H1 (cell line): ENCODE measurements at regions not wholly inside any gene's neighbourhood (a gene's known extent, or its start where the extent isn't known, plus 50 kb on each side); places are given as distances from the start of the nearest gene placed in this dataset.

Source experiments
- CTCF ChIA-PET: fragments of 300-600 bp; sonication (Branson Sonifier 250); formaldehyde crosslinking; loops from one replicate; lab custom pipeline; 2021; ENCODE audit not compliant: partially characterized antibody; lab: Charles Lee
- POLR2A ChIA-PET: fragments of 300-600 bp; sonication (Branson Sonifier 250); formaldehyde crosslinking; loops from one replicate; lab custom pipeline; 2021; ENCODE audit warnings: inconsistent platforms; ENCODE audit not compliant: partially characterized antibody; lab: Charles Lee
- DNase-seq, 2 experiments: peaks; one replicate each; pipeline versions ENCODE4 v3.0.0 to v3.0.0-alpha.2; 2010 to 2022; ENCODE audit warnings: low spot score in 2 of 2, low read depth in 1 of 2, mixed read lengths in 1 of 2
- FAIRE-seq: peaks from 2 replicates; lab custom pipeline; 2011; peaks lifted over from hg19 to GRCh38; lab: Jason Lieb, UNC
- H2AFZ ChIP-seq: 2 replicates; pipeline ENCODE4 v1.8.1; 2012; ENCODE audit warnings: low read length, inconsistent platforms
- H2AK5ac ChIP-seq: 2 replicates; pipeline ENCODE4 v1.6.1; 2013; ENCODE audit warnings: low read depth, low read length
- H2BK120ac ChIP-seq: replicated peaks from 2 replicates; pipeline ENCODE3; 2013; ENCODE audit warnings: low read depth, low read length, inconsistent platforms
- H2BK12ac ChIP-seq: 2 replicates; pipeline ENCODE4 v1.6.1; 2013; ENCODE audit warnings: low read depth, low read length
- H2BK15ac ChIP-seq: 2 replicates; pipeline ENCODE4 v1.6.1; 2013; ENCODE audit warnings: low read length
- H2BK20ac ChIP-seq: 2 replicates; pipeline ENCODE4 v1.6.1; 2013; ENCODE audit warnings: low read length
- H2BK5ac ChIP-seq: 2 replicates; pipeline ENCODE4 v1.6.1; 2013; ENCODE audit warnings: low read depth, low read length
- H3K14ac ChIP-seq: 2 replicates; pipeline ENCODE4 v1.6.1; 2013; ENCODE audit warnings: inconsistent platforms; ENCODE audit not compliant: insufficient read length
- H3K18ac ChIP-seq: 2 replicates; pipeline ENCODE4 v1.6.1; 2013; ENCODE audit warnings: low read length; ENCODE audit errors: extremely low read depth
- H3K23ac ChIP-seq: 2 replicates; pipeline ENCODE4 v1.6.1; 2013; ENCODE audit warnings: inconsistent platforms; ENCODE audit not compliant: insufficient read length
- H3K23me2 ChIP-seq: 2 replicates; pipeline ENCODE4 v1.6.1; 2013; ENCODE audit warnings: low read depth, low read length
- H3K27ac ChIP-seq: 2 replicates; pipeline ENCODE4 v1.6.1; 2011; ENCODE audit warnings: low read depth, low read length, inconsistent platforms
- H3K27me3 ChIP-seq, 4 experiments: replicated peaks in 1 of 4; 1 replicate in 1 of 4; 2 replicates in 3 of 4; pipeline versions ENCODE4 v1.6.1 to v1.8.1; 2011 to 2013; ENCODE audit warnings: low read length in 3 of 4, mild to moderate bottlenecking in 3 of 4, inconsistent platforms in 2 of 4, mixed read lengths in 2 of 4, moderate library complexity in 1 of 4; ENCODE audit not compliant: control insufficient read depth in 3 of 4, insufficient read depth in 3 of 4; ENCODE audit errors: extremely low read depth in 1 of 4
- H3K36me3 ChIP-seq, 4 experiments: 2 replicates each; pipeline versions ENCODE4 v1.6.1 to v1.8.1; 2011 to 2013; ENCODE audit warnings: mild to moderate bottlenecking in 4 of 4, low read length in 3 of 4, moderate library complexity in 2 of 4, control low read depth in 1 of 4, inconsistent platforms in 1 of 4; ENCODE audit not compliant: insufficient read depth in 4 of 4, control insufficient read depth in 2 of 4
- H3K4ac ChIP-seq: replicated peaks from 2 replicates; pipeline ENCODE3; 2013; ENCODE audit warnings: low read length, low read depth, mixed read lengths, inconsistent platforms; ENCODE audit not compliant: insufficient read length
- H3K4me1 ChIP-seq, 4 experiments: replicated peaks in 1 of 4; 1 replicate in 1 of 4; 2 replicates in 3 of 4; pipeline versions ENCODE4 v1.6.1 to v1.8.1; 2011 to 2013; ENCODE audit warnings: low read length in 3 of 4, inconsistent platforms in 2 of 4, mixed read lengths in 1 of 4; ENCODE audit not compliant: insufficient read depth in 4 of 4, control insufficient read depth in 3 of 4
- H3K4me2 ChIP-seq, 2 experiments: 2 replicates each; pipeline versions ENCODE4 v1.6.1 to v1.8.1; 2011 to 2013; ENCODE audit warnings: low read depth in 2 of 2, low read length in 2 of 2, control low read depth in 1 of 2, inconsistent platforms in 1 of 2, mild to moderate bottlenecking in 1 of 2; ENCODE audit not compliant: insufficient read depth in 1 of 2
- H3K4me3 ChIP-seq, 4 experiments: fragments of 200-600, 300-600 bp in 1 of 4; sonication (generic), shearing (Covaris generic), sonication (Bioruptor Twin) in 1 of 4; 2 replicates each; pipeline versions ENCODE4 v1.5.1 to v1.8.1; 2011 to 2016; ENCODE audit warnings: low read length in 4 of 4, low read depth in 3 of 4, control low read depth in 2 of 4, inconsistent platforms in 2 of 4, mild to moderate bottlenecking in 2 of 4, mixed read lengths in 1 of 4, moderate library complexity in 1 of 4; ENCODE audit not compliant: insufficient read depth in 2 of 4; ENCODE audit errors: extremely low read depth in 1 of 4
- H3K56ac ChIP-seq: replicated peaks from 2 replicates; pipeline ENCODE3; 2013; ENCODE audit warnings: low read depth, mild to moderate bottlenecking, mixed read lengths, low read length, inconsistent platforms; ENCODE audit not compliant: insufficient read length
- H3K79me1 ChIP-seq: 2 replicates; pipeline ENCODE4 v1.6.1; 2013; ENCODE audit warnings: low read depth, low read length, control low read depth
- H3K79me2 ChIP-seq, 2 experiments: 2 replicates each; pipeline versions ENCODE4 v1.6.1 to v1.8.1; 2012 to 2013; ENCODE audit warnings: low read length in 2 of 2, mild to moderate bottlenecking in 2 of 2, inconsistent platforms in 1 of 2; ENCODE audit not compliant: insufficient read depth in 2 of 2, control insufficient read depth in 1 of 2
- H3K9ac ChIP-seq, 4 experiments: replicated peaks in 1 of 4; 1 replicate in 1 of 4; 2 replicates in 3 of 4; pipeline versions ENCODE4 v1.6.1 to v1.8.1; 2011 to 2013; ENCODE audit warnings: low read depth in 3 of 4, low read length in 3 of 4, control low read depth in 2 of 4, mild to moderate bottlenecking in 2 of 4, moderate library complexity in 2 of 4, inconsistent platforms in 1 of 4; ENCODE audit errors: extremely low read depth in 1 of 4
- H3K9me3 ChIP-seq, 2 experiments: 2 replicates each; pipeline versions ENCODE4 v1.6.1 to v1.8.1; 2012 to 2013; ENCODE audit warnings: mild to moderate bottlenecking in 2 of 2, moderate library complexity in 2 of 2, control low read depth in 1 of 2, inconsistent platforms in 1 of 2, low read depth in 1 of 2, low read length in 1 of 2, mixed read lengths in 1 of 2; ENCODE audit not compliant: insufficient read depth in 2 of 2
- H4K20me1 ChIP-seq, 2 experiments: replicated peaks in 1 of 2; 2 replicates each; pipeline versions ENCODE3 to v1.8.1; 2011 to 2013; ENCODE audit warnings: inconsistent platforms in 2 of 2, low read length in 2 of 2, mild to moderate bottlenecking in 1 of 2; ENCODE audit not compliant: insufficient read depth in 2 of 2, control insufficient read depth in 1 of 2
- H4K5ac ChIP-seq: 2 replicates; pipeline ENCODE4 v1.6.1; 2013; ENCODE audit warnings: low read length, low read depth, mixed read lengths, inconsistent platforms; ENCODE audit not compliant: insufficient read length
- H4K8ac ChIP-seq: 2 replicates; pipeline ENCODE4 v1.8.0; 2013; ENCODE audit warnings: mild to moderate bottlenecking, moderate library complexity, low read length, inconsistent platforms; ENCODE audit not compliant: insufficient read depth; ENCODE audit errors: extremely low read depth
- H4K91ac ChIP-seq: replicated peaks from 2 replicates; pipeline ENCODE3; 2013; ENCODE audit warnings: low read length, mixed read lengths, inconsistent platforms; ENCODE audit not compliant: insufficient read length
- ASH2L ChIP-seq: fragments of 200-600, 300-600 bp; sonication (generic); IDR thresholded peaks from one replicate; pipeline ENCODE4 v1.7.1; 2017; ENCODE audit warnings: low read length
- RAD21 ChIP-seq, 2 experiments: IDR thresholded peaks in 1 of 2; conservative IDR thresholded peaks in 1 of 2; 2 replicates each; pipeline ENCODE4 v1.6.1; 2011; ENCODE audit warnings: low read depth in 2 of 2, low read length in 2 of 2, improper control_type of control experiment in 1 of 2, inconsistent platforms in 1 of 2, mild to moderate bottlenecking in 1 of 2, moderate library complexity in 1 of 2
- WGBS, 2 experiments: shearing (Covaris generic) in 1 of 2; methylation state at CpG; one replicate each; pipeline versions ENCODE4 v1.1.6 to v1.1.7; 2013 to 2015; ENCODE audit warnings: low lambda C conversion rate in 2 of 2, mixed read lengths in 2 of 2, inconsistent platforms in 1 of 2, low coverage in 1 of 2, missing lambda C conversion rate in 1 of 2; ENCODE audit not compliant: insufficient replicate concordance in 2 of 2, insufficient coverage in 1 of 2, insufficient read length in 1 of 2; ENCODE audit errors: extremely low coverage in 1 of 2, missing lambda C conversion rate in 1 of 2; 5-methylcytosine and 5-hydroxymethylcytosine counted together
- TF ChIP-seq, protein P1 (sequence below), 3 experiments: IDR thresholded peaks; 1 replicate in 2 of 3; 2 replicates in 1 of 3; pipeline versions ENCODE4 v1.5.1 to v1.6.1; 2011; ENCODE audit warnings: low read length in 3 of 3, mild to moderate bottlenecking in 3 of 3, inconsistent platforms in 2 of 3, low read depth in 1 of 3, moderate library complexity in 1 of 3; ENCODE audit not compliant: insufficient read depth in 1 of 3; ENCODE audit errors: control extremely low read depth in 1 of 3

DNA sequence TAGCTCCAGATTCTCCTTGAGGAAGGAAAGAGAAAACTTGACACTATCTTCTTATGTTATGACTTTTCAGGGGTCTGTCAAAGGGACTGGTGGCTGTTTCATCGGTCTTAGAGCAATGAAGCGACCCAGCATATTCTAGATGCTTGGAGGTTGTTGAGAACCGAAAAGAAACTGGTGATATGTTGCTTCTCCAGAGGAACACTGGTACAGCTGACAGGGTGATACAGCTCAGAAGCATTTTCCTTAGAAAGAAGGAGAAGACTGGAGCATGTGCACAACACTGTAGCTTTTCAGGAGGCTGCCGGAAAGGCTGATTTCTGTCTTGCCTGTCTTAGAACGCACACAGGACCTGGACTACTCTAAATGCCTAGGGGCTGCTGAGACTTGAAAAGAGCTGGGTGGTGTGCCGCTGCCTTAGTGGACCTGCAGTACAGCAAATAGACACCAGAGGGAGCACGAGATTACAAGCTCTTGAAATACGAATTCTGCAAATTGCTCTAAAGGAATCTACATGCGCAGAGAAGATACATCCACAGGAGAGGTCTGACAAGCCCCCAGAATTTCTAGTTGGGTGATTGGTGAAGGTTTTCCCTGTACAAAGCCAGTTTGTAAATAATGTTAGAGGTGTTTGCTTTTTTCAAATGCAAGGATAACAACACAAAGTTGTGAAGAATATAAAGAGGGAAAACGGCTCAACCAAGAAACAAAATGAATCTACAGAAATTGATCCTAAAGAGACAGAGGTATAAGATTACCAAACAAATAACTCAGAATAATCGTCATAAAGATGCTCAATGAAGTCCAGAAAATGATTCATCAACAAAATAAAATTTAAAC, 223.1 kb upstream of the DMD start:
- DNase-seq (peak; percentile 31 to 79), FAIRE-seq (peak; percentile 95)
- H2BK15ac ChIP-seq, result no peak overlapping the region
- H2BK5ac ChIP-seq, result no peak overlapping the region
- no peak overlapping the region for H3K4me3 ChIP-seq
- no peaks in the 10 kb centered on the region for H3K36me3 ChIP-seq
- no peak overlapping the region for H2AFZ ChIP-seq
- no peak overlapping the region for H4K5ac ChIP-seq
- no peak overlapping the region for H3K56ac ChIP-seq
- no peak overlapping the region for H4K91ac ChIP-seq
- 28% methylated on average over 8 of the region's 11 CpGs; no CpG with 5 or more reads in 1 of the 2 experiments for WGBS, 2 experiments
- H4K20me1 ChIP-seq, result no peaks in the 10 kb centered on the region
- no peaks in the 10 kb centered on the region for H3K23me2 ChIP-seq
- no peaks in the 10 kb centered on the region for H3K4me1 ChIP-seq
- no peak overlapping the region for H3K4me2 ChIP-seq
- ChIA-PET CTCF (interaction anchor here (0.6 to 1.7 kb wide), 15 partner anchors 13 to 865 kb away, joined by 3 to 5 read pairs (median 4); no protein-coding TSS in a partner anchor), POLR2A (no interaction called here)
- no peak overlapping the region for H2BK12ac ChIP-seq
- no peak overlapping the region for H3K27ac ChIP-seq
- H3K18ac ChIP-seq, result no peak overlapping the region
- H3K4ac ChIP-seq, result no peak overlapping the region
- TF ChIP-seq, protein P1, sequence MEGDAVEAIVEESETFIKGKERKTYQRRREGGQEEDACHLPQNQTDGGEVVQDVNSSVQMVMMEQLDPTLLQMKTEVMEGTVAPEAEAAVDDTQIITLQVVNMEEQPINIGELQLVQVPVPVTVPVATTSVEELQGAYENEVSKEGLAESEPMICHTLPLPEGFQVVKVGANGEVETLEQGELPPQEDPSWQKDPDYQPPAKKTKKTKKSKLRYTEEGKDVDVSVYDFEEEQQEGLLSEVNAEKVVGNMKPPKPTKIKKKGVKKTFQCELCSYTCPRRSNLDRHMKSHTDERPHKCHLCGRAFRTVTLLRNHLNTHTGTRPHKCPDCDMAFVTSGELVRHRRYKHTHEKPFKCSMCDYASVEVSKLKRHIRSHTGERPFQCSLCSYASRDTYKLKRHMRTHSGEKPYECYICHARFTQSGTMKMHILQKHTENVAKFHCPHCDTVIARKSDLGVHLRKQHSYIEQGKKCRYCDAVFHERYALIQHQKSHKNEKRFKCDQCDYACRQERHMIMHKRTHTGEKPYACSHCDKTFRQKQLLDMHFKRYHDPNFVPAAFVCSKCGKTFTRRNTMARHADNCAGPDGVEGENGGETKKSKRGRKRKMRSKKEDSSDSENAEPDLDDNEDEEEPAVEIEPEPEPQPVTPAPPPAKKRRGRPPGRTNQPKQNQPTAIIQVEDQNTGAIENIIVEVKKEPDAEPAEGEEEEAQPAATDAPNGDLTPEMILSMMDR (IDR thresholded peaks at IDR 0.05; ENCODE audit: control extremely low read depth in 1 of 3, insufficient read depth in 1 of 3, low read depth in 1 of 3, low read length in 3 of 3), result peak; percentile 41 to 67 (median 42); a peak in 3 of 4 replicates
- no peak for TF ChIP-seq ASH2L
- TF ChIP-seq RAD21 (IDR thresholded peaks at IDR 0.05 in 1 of 2, conservative IDR thresholded peaks at IDR 0.05 in 1 of 2; ENCODE audit: low read depth in 2 of 2, low read length in 2 of 2), result peak; percentile 79 to 81
- H3K27me3 ChIP-seq, result no peaks in the 10 kb centered on the region
- no peaks in the 10 kb centered on the region for H3K9me3 ChIP-seq
- no peak overlapping the region for H3K23ac ChIP-seq
- no peak overlapping the region for H3K9ac ChIP-seq
- H2BK120ac ChIP-seq, result no peak overlapping the region
- no peaks in the 10 kb centered on the region for H3K79me2 ChIP-seq
- no peak overlapping the region for H4K8ac ChIP-seq
- no peak overlapping the region for H2AK5ac ChIP-seq
- no peak overlapping the region for H2BK20ac ChIP-seq
- H3K14ac ChIP-seq, result no peak overlapping the region
- H3K79me1 ChIP-seq, result no peaks in the 10 kb centered on the region
